HEK293T (cell line): ENCODE measurements at regions not wholly inside any gene's neighbourhood (a gene's known extent, or its start where the extent isn't known, plus 50 kb on each side); places are given as distances from the start of the nearest gene placed in this dataset.

Source experiments
- ARNT ChIP-seq: fragments of 450-650 bp; IDR thresholded peaks from 2 replicates; pipeline ENCODE4 v1.6.1; 2017; ENCODE audit warnings: mild to moderate bottlenecking
- CTBP1 ChIP-seq: fragments of 450-650 bp; IDR thresholded peaks from 2 replicates; pipeline ENCODE4 v1.6.1; 2016; ENCODE audit warnings: borderline replicate concordance
- FOXA1 ChIP-seq: fragments of 450-650 bp; IDR thresholded peaks from 2 replicates; pipeline ENCODE4 v1.6.1; 2016; ENCODE audit warnings: mild to moderate bottlenecking
- HDGF ChIP-seq: fragments of 450-650 bp; IDR thresholded peaks from 2 replicates; pipeline ENCODE4 v1.6.1; 2017; ENCODE audit warnings: antibody characterized with exemption, borderline replicate concordance
- L3MBTL2 ChIP-seq: fragments of 450-650 bp; conservative IDR thresholded peaks from 2 replicates; pipeline ENCODE4 v1.6.1; 2016; ENCODE audit warnings: mild to moderate bottlenecking
- LEF1 ChIP-seq: fragments of 450-650 bp; IDR thresholded peaks from 2 replicates; pipeline ENCODE4 v1.6.1; 2017; ENCODE audit warnings: mild to moderate bottlenecking, borderline replicate concordance
- NFRKB ChIP-seq: fragments of 450-650 bp; IDR thresholded peaks from 2 replicates; pipeline ENCODE4 v1.6.1; 2016; ENCODE audit warnings: mild to moderate bottlenecking, moderate library complexity
- PKNOX1 ChIP-seq: fragments of 450-650 bp; IDR thresholded peaks from 2 replicates; pipeline ENCODE4 v1.6.1; 2016
- SP1 ChIP-seq: fragments of 450-650 bp; IDR thresholded peaks from 2 replicates; pipeline ENCODE4 v1.6.1; 2017
- SUZ12 ChIP-seq: fragments of 450-650 bp; IDR thresholded peaks from 2 replicates; pipeline ENCODE4 v1.6.1; 2016; ENCODE audit warnings: mild to moderate bottlenecking
- ZNF384 ChIP-seq: fragments of 450-650 bp; IDR thresholded peaks from 2 replicates; pipeline ENCODE4 v1.6.1; 2016

- no peak for TF ChIP-seq CTBP1
- TF ChIP-seq ARNT, result no peak
- TF ChIP-seq PKNOX1, result no peak
- no peak for TF ChIP-seq SUZ12
- TF ChIP-seq SP1, result no peak
- no peak for TF ChIP-seq HDGF
- no peak for TF ChIP-seq ZNF384
- TF ChIP-seq NFRKB, result no peak
- no peak for TF ChIP-seq FOXA1
- TF ChIP-seq LEF1, result no peak
- TF ChIP-seq L3MBTL2, result no peak
These were observed 1252.7 kb upstream of the FAM98A start for GRCh38 chr2:34851804-34852203.
